LHCN-M2 (cell line): ENCODE measurements at regions not wholly inside any gene's neighbourhood (a gene's known extent, or its start where the extent isn't known, plus 50 kb on each side); places are given as distances from the start of the nearest gene placed in this dataset.

Experiments
- DNase-seq: peaks from one replicate; pipeline ENCODE4 v3.0.0-alpha.2; 2012; ENCODE audit warnings: low read depth

- DNase-seq, result no peak
Measured at GRCh38 chrX:134747006-134747405, 50.0 kb downstream of the PABIR2 start.

GRCh38 chrX:134746410-134746785, 50.6 kb downstream of the PABIR2 start:
- no peak for DNase-seq

- DNase-seq, result no peak
Measured at GRCh38 chrX:134745636-134746409, 51.2 kb downstream of the PABIR2 start.

- peak; percentile 54 for DNase-seq
Measured at GRCh38 chrX:134743091-134743490, 53.9 kb downstream of the PABIR2 start.

GRCh38 chrX:134742573-134742972, 54.4 kb downstream of the PABIR2 start:
- no peak for DNase-seq

GRCh38 chrX:134741746-134742145, 55.3 kb downstream of the PABIR2 start:
- no peak for DNase-seq

- no peak for DNase-seq
Measured at GRCh38 chrX:134738986-134739740, 57.8 kb downstream of the PABIR2 start.

- DNase-seq, result no peak
Measured at GRCh38 chrX:134738445-134738844, 58.6 kb downstream of the PABIR2 start.

GRCh38 chrX:134737721-134738369, 59.2 kb downstream of the PABIR2 start:
- DNase-seq, result no peak

- peak; percentile 43 for DNase-seq
Measured at GRCh38 chrX:134737061-134737460, 59.9 kb downstream of the PABIR2 start.

- DNase-seq, result no peak
Measured at GRCh38 chrX:134736356-134736755, 60.6 kb downstream of the PABIR2 start.

GRCh38 chrX:134735015-134735414, 62.0 kb downstream of the PABIR2 start:
- no peak for DNase-seq

GRCh38 chrX:134734466-134734952, 62.5 kb downstream of the PABIR2 start:
- DNase-seq, result peak; percentile 70

- no peak for DNase-seq
Measured at GRCh38 chrX:134733591-134733990, 63.4 kb downstream of the PABIR2 start.

GRCh38 chrX:134732676-134733075, 64.3 kb downstream of the PABIR2 start:
- no peak for DNase-seq

- no peak for DNase-seq
Measured at GRCh38 chrX:134732152-134732551, 64.9 kb downstream of the PABIR2 start.

- DNase-seq, result peak; percentile 18
Measured at GRCh38 chrX:134727363-134727762, 69.1 kb upstream of the PLAC1 start.

- no peak for DNase-seq
Measured at GRCh38 chrX:134725103-134725690, 66.9 kb upstream of the PLAC1 start.

GRCh38 chrX:134721766-134722532, 63.7 kb upstream of the PLAC1 start:
- DNase-seq, result no peak

GRCh38 chrX:134718966-134719317, 60.7 kb upstream of the PLAC1 start:
- no peak for DNase-seq
